C4-2B (cell line): ENCODE measurements at regions not wholly inside any gene's neighbourhood (a gene's known extent, or its start where the extent isn't known, plus 50 kb on each side); places are given as distances from the start of the nearest gene placed in this dataset.

Source experiments
- ZFX ChIP-seq: fragments of 450-650 bp; IDR thresholded peaks from 2 replicates; pipeline ENCODE4 v1.6.1; 2017
- TF ChIP-seq, protein P1 (sequence below): fragments of 450-650 bp; conservative IDR thresholded peaks from 2 replicates; pipeline ENCODE4 v1.5.1; 2017; ENCODE audit warnings: mild to moderate bottlenecking

DNA sequence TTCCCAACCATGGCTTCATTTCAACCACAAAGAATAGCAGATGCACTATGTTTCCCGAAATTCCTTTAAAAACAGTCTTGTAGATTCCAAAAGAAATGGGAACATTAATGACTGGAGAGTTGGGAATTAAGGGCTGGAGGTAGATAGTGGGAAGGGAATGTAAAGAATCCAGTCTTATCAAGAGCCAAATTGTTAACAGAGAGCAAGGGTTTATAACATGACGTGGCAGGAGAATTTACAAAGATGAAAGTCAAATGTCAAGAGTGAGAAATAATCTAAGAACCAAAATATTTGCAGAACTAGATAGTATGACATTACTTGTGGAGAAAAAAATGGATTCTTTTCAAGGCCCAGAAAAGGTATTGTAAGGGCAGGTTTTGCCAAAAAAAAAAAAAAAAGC lies 200.9 kb downstream of the GRIN2B start:
- TF ChIP-seq, protein P1, sequence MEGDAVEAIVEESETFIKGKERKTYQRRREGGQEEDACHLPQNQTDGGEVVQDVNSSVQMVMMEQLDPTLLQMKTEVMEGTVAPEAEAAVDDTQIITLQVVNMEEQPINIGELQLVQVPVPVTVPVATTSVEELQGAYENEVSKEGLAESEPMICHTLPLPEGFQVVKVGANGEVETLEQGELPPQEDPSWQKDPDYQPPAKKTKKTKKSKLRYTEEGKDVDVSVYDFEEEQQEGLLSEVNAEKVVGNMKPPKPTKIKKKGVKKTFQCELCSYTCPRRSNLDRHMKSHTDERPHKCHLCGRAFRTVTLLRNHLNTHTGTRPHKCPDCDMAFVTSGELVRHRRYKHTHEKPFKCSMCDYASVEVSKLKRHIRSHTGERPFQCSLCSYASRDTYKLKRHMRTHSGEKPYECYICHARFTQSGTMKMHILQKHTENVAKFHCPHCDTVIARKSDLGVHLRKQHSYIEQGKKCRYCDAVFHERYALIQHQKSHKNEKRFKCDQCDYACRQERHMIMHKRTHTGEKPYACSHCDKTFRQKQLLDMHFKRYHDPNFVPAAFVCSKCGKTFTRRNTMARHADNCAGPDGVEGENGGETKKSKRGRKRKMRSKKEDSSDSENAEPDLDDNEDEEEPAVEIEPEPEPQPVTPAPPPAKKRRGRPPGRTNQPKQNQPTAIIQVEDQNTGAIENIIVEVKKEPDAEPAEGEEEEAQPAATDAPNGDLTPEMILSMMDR = no peak
- TF ChIP-seq ZFX = no peak
